IMR-90 (cell line): ENCODE measurements at regions not wholly inside any gene's neighbourhood (a gene's known extent, or its start where the extent isn't known, plus 50 kb on each side); places are given as distances from the start of the nearest gene placed in this dataset.

ENCODE experiments used
- ATAC-seq: fragments of 200-7000 bp; cut with Tn5 transposase; 2 replicates; pipeline ENCODE4 v1.9.1; 2020; ENCODE audit warnings: low read depth, mild to moderate bottlenecking, moderate library complexity
- BruUV-seq: library from RNA; stranded (reverse); fragments of 400-500 nt; replicated peaks from 2 replicates; lab custom pipeline; 2021; lab: Mats Ljungman, UMichigan
- CTCF ChIA-PET: fragments of 300-600 bp; formaldehyde crosslinking; extraction: SDS; loops from one replicate; lab custom pipeline; 2021; ENCODE audit warnings: antibody characterized with exemption; lab: Yijun Ruan, JAX
- POLR2A ChIA-PET: fragments of 300-600 bp; sonication (Branson Sonifier 250); formaldehyde crosslinking; loops from one replicate; lab custom pipeline; 2022; ENCODE audit warnings: antibody characterized with exemption; ENCODE audit not compliant: unreplicated experiment; lab: Charles Lee
- DNase-seq: peaks from one replicate; pipeline ENCODE4 v3.0.0; 2013
- H2AFZ ChIP-seq: replicated peaks from 2 replicates; pipeline ENCODE3; 2013; ENCODE audit warnings: low read length, mild to moderate bottlenecking; ENCODE audit not compliant: poor library complexity
- H2AK5ac ChIP-seq: 2 replicates; pipeline ENCODE4 v1.6.1; 2013; ENCODE audit warnings: low read depth, low read length, inconsistent platforms
- H2AK9ac ChIP-seq: replicated peaks from 2 replicates; pipeline ENCODE3; 2013; ENCODE audit warnings: mild to moderate bottlenecking, low read depth, low read length, moderate library complexity; ENCODE audit not compliant: poor library complexity
- H2BK120ac ChIP-seq: 2 replicates; pipeline ENCODE4 v1.6.1; 2013; ENCODE audit warnings: low read depth, low read length, inconsistent platforms
- H2BK15ac ChIP-seq: 3 replicates; pipeline ENCODE4 v1.6.1; 2013; ENCODE audit warnings: low read depth, low read length, inconsistent platforms
- H2BK20ac ChIP-seq: 2 replicates; pipeline ENCODE4 v1.6.1; 2013; ENCODE audit warnings: low read depth, mild to moderate bottlenecking, inconsistent platforms, low read length, moderate library complexity
- H2BK5ac ChIP-seq: 2 replicates; pipeline ENCODE4 v1.6.1; 2013; ENCODE audit warnings: mild to moderate bottlenecking, low read depth, low read length, inconsistent platforms; ENCODE audit not compliant: poor library complexity, severe bottlenecking
- H3K14ac ChIP-seq: replicated peaks from 2 replicates; pipeline ENCODE4 v1.6.1; 2013; ENCODE audit warnings: low read depth, low read length, inconsistent platforms
- H3K18ac ChIP-seq: 2 replicates; pipeline ENCODE4 v1.6.1; 2013; ENCODE audit warnings: low read depth, low read length, control low read depth
- H3K23ac ChIP-seq: 2 replicates; pipeline ENCODE4 v1.6.1; 2013; ENCODE audit warnings: low read depth, low read length, inconsistent platforms
- H3K27ac ChIP-seq: 2 replicates; pipeline ENCODE4 v1.5.1; 2013; ENCODE audit warnings: mild to moderate bottlenecking, control low read depth, low read length; ENCODE audit not compliant: insufficient read depth
- H3K27me3 ChIP-seq: 2 replicates; pipeline ENCODE4 v1.6.1; 2013; ENCODE audit warnings: low read length; ENCODE audit not compliant: control insufficient read depth, insufficient read depth
- H3K36me3 ChIP-seq: 2 replicates; pipeline ENCODE4 v1.6.1; 2013; ENCODE audit warnings: low read length, mixed read lengths; ENCODE audit not compliant: control insufficient read depth, insufficient read depth
- H3K4ac ChIP-seq: 2 replicates; pipeline ENCODE4 v1.6.1; 2013; ENCODE audit warnings: low read depth, low read length, inconsistent platforms
- H3K4me1 ChIP-seq: 2 replicates; pipeline ENCODE4 v1.6.1; 2013; ENCODE audit warnings: low read length, mixed read lengths; ENCODE audit not compliant: control insufficient read depth, insufficient read depth
- H3K4me2 ChIP-seq: 2 replicates; pipeline ENCODE4 v1.6.1; 2013; ENCODE audit warnings: low read depth, mild to moderate bottlenecking, control low read depth, low read length, moderate library complexity
- H3K4me3 ChIP-seq: 2 replicates; pipeline ENCODE4 v1.5.1; 2013; ENCODE audit warnings: low read depth, mild to moderate bottlenecking, control low read depth, low read length, moderate library complexity; ENCODE audit not compliant: insufficient read depth
- H3K56ac ChIP-seq: 2 replicates; pipeline ENCODE4 v1.6.1; 2013; ENCODE audit warnings: low read length, inconsistent platforms; ENCODE audit not compliant: insufficient read depth; ENCODE audit errors: extremely low read depth
- H3K79me1 ChIP-seq, 2 experiments: 2 replicates each; pipeline ENCODE4 v1.6.1; 2013; ENCODE audit warnings: low read length in 2 of 2, inconsistent platforms in 1 of 2, low read depth in 1 of 2
- H3K9ac ChIP-seq: 2 replicates; pipeline ENCODE4 v1.6.1; 2013; ENCODE audit warnings: low read depth, low read length, control low read depth
- H3K9me1 ChIP-seq: 2 replicates; pipeline ENCODE4 v1.6.1; 2013; ENCODE audit warnings: low read length, inconsistent platforms; ENCODE audit not compliant: insufficient read depth
- H3K9me3 ChIP-seq: 2 replicates; pipeline ENCODE4 v1.6.1; 2013; ENCODE audit warnings: low read length; ENCODE audit not compliant: control insufficient read depth, insufficient read depth
- H4K20me1 ChIP-seq: 2 replicates; pipeline ENCODE4 v1.6.1; 2013; ENCODE audit warnings: low read length, inconsistent platforms; ENCODE audit not compliant: insufficient read depth
- H4K5ac ChIP-seq: 2 replicates; pipeline ENCODE4 v1.6.1; 2013; ENCODE audit warnings: mild to moderate bottlenecking, low read depth, low read length, control low read depth
- H4K8ac ChIP-seq, 2 experiments: 2 replicates each; pipeline ENCODE4 v1.6.1; 2013; ENCODE audit warnings: low read depth in 2 of 2, low read length in 2 of 2, control low read depth in 1 of 2, inconsistent platforms in 1 of 2
- H4K91ac ChIP-seq: 2 replicates; pipeline ENCODE4 v1.6.1; 2013; ENCODE audit warnings: low read depth, low read length, inconsistent platforms; ENCODE audit not compliant: insufficient read depth
- BHLHE40 ChIP-seq: fragments of 150-350 bp; IDR thresholded peaks from 2 replicates; pipeline ENCODE4 v1.6.1; 2016; ENCODE audit warnings: mild to moderate bottlenecking, low read depth, low read length
- CEBPB ChIP-seq: IDR thresholded peaks from 2 replicates; pipeline ENCODE4 v1.6.1; 2012; ENCODE audit warnings: low read depth, low read length, improper control_type of control experiment
- CHD1 ChIP-seq: IDR thresholded peaks from 2 replicates; pipeline ENCODE4 v1.6.1; 2012; ENCODE audit warnings: low read depth, low read length, improper control_type of control experiment
- CTCF ChIP-seq: conservative IDR thresholded peaks from 2 replicates; pipeline ENCODE4 v1.5.1; 2012; ENCODE audit warnings: mild to moderate bottlenecking, low read depth, low read length, improper control_type of control experiment
- ELK1 ChIP-seq: fragments of 150-350 bp; IDR thresholded peaks from 2 replicates; pipeline ENCODE4 v1.6.1; 2016; ENCODE audit warnings: low read depth, mild to moderate bottlenecking, low read length, moderate library complexity, borderline replicate concordance
- FOS ChIP-seq: fragments of 150-350 bp; IDR thresholded peaks from 2 replicates; pipeline ENCODE4 v1.6.1; 2016; ENCODE audit warnings: low read depth, low read length
- MAFK ChIP-seq: IDR thresholded peaks from 2 replicates; pipeline ENCODE4 v1.6.1; 2012; ENCODE audit warnings: low read depth, low read length, improper control_type of control experiment
- MAZ ChIP-seq: IDR thresholded peaks from 2 replicates; pipeline ENCODE4 v1.6.1; 2012; ENCODE audit warnings: low read depth, mild to moderate bottlenecking, low read length, improper control_type of control experiment, moderate library complexity, borderline replicate concordance
- MXI1 ChIP-seq: IDR thresholded peaks from 2 replicates; pipeline ENCODE4 v1.6.1; 2012; ENCODE audit warnings: low read depth, mild to moderate bottlenecking, low read length, moderate library complexity, borderline replicate concordance
- NFE2L2 ChIP-seq: fragments of 150-350 bp; IDR thresholded peaks from 2 replicates; pipeline ENCODE4 v1.6.1; 2016; ENCODE audit warnings: low read depth, mild to moderate bottlenecking, low read length
- POLR2A ChIP-seq: IDR thresholded peaks from 2 replicates; pipeline ENCODE4 v1.6.1; 2012; ENCODE audit warnings: mild to moderate bottlenecking, low read depth, low read length
- RAD21 ChIP-seq: IDR thresholded peaks from 2 replicates; pipeline ENCODE4 v1.6.1; 2012; ENCODE audit warnings: low read length, improper control_type of control experiment
- RCOR1 ChIP-seq: IDR thresholded peaks from 2 replicates; pipeline ENCODE4 v1.6.1; 2012; ENCODE audit warnings: mild to moderate bottlenecking, low read length, improper control_type of control experiment; ENCODE audit not compliant: insufficient replicate concordance
- SMC3 ChIP-seq: fragments of 150-350 bp; IDR thresholded peaks from 2 replicates; pipeline ENCODE4 v1.6.1; 2016; ENCODE audit warnings: low read depth, mild to moderate bottlenecking, antibody characterized with exemption, low read length, moderate library complexity
- USF2 ChIP-seq: fragments of 150-350 bp; IDR thresholded peaks from 2 replicates; pipeline ENCODE4 v1.6.1; 2017; ENCODE audit warnings: mild to moderate bottlenecking, antibody characterized with exemption, low read length, low read depth
- WGBS, 2 experiments: methylation state at CpG; one replicate each; pipeline versions ENCODE4 v1.1.5 to v1.1.7; 2013; ENCODE audit warnings: missing lambda C conversion rate in 2 of 2; ENCODE audit not compliant: insufficient read length in 1 of 2; ENCODE audit errors: extremely low coverage in 2 of 2; 5-methylcytosine and 5-hydroxymethylcytosine counted together
- dilution Hi-C: fragments of 300-500 bp; cut with HindIII; formaldehyde crosslinking; loops from one replicate; pipeline ENCODE4 v1.14.3; 2018; ENCODE audit warnings: low sequenced_read_pairs; ENCODE audit not compliant: unreplicated experiment
- in situ Hi-C: fragments of 300-500 bp; cut with MboI; formaldehyde crosslinking; loops from 3 replicates; pipeline ENCODE4 v1.14.3; 2019; ENCODE audit warnings: low sequenced_read_pairs, inconsistent platforms, mixed read lengths
- intact Hi-C: fragments of 100-400 bp; cut with micrococcal nuclease; formaldehyde crosslinking; loops from 2 replicates; pipeline ENCODE4 v1.10.0; 2022

- Histone ChIP-seq H3K18ac (no peak overlapping the region), H3K4me2 (no peak overlapping the region), H3K56ac (no peak overlapping the region), H3K4me3 (no peak overlapping the region), H2BK5ac (no peak overlapping the region), H3K36me3 (no peaks in the 10 kb centered on the region), H4K91ac (no peak overlapping the region), H2BK20ac (no peak overlapping the region), H2BK120ac (no peak overlapping the region), H3K79me1 (no peaks in the 10 kb centered on the region), H3K9me3 (no peaks in the 10 kb centered on the region), H4K20me1 (no peaks in the 10 kb centered on the region), H2AK5ac (no peak overlapping the region), H3K9ac (no peak overlapping the region), H3K27ac (no peak overlapping the region), H4K8ac (no peak overlapping the region), H3K4me1 (no peaks in the 10 kb centered on the region), H2BK15ac (no peak overlapping the region), H3K23ac (no peak overlapping the region), H3K27me3 (no peaks in the 10 kb centered on the region), H4K5ac (no peak overlapping the region), H2AFZ (no peak overlapping the region), H3K14ac (no peak overlapping the region), H2AK9ac (no peak overlapping the region), H3K9me1 (no peaks in the 10 kb centered on the region), H3K4ac (no peak overlapping the region)
- WGBS, 2 experiments = no CpG with 5 or more reads among the region's 2 CpGs
- intact Hi-C loops = no loop called here
- no TSS peak for BruUV-seq
- ATAC-seq (no peak), DNase-seq (no peak)
- POLR2A ChIA-PET = no interaction called here
- in situ Hi-C loops = no loop called here
- CTCF ChIA-PET = no interaction called here
- no peak for TF ChIP-seq NFE2L2
- no peak for TF ChIP-seq USF2
- TF ChIP-seq FOS = no peak
- TF ChIP-seq CHD1 = no peak
- TF ChIP-seq CEBPB = no peak
- no peak for TF ChIP-seq RAD21
- TF ChIP-seq ELK1 = no peak
- TF ChIP-seq CTCF = no peak
- TF ChIP-seq MAFK = no peak
- no peak for TF ChIP-seq BHLHE40
- no peak for TF ChIP-seq SMC3
- TF ChIP-seq MAZ = no peak
- no peak for TF ChIP-seq RCOR1
- no peak for TF ChIP-seq MXI1
- TF ChIP-seq POLR2A = no peak
- dilution Hi-C loops = no loop called here
Observed at GRCh38 chr10:64102916-64103315, 581.7 kb downstream of the REEP3 start.
